ENCODE measurements at regions not wholly inside any gene's neighbourhood (a gene's known extent, or its start where the extent isn't known, plus 50 kb on each side); places are given as distances from the start of the nearest gene placed in this dataset.

- no peaks in the 10 kb centered on the region for H3K79me2 ChIP-seq (ENCODE audit: insufficient read depth, low read length)
- TF ChIP-seq, protein P1, sequence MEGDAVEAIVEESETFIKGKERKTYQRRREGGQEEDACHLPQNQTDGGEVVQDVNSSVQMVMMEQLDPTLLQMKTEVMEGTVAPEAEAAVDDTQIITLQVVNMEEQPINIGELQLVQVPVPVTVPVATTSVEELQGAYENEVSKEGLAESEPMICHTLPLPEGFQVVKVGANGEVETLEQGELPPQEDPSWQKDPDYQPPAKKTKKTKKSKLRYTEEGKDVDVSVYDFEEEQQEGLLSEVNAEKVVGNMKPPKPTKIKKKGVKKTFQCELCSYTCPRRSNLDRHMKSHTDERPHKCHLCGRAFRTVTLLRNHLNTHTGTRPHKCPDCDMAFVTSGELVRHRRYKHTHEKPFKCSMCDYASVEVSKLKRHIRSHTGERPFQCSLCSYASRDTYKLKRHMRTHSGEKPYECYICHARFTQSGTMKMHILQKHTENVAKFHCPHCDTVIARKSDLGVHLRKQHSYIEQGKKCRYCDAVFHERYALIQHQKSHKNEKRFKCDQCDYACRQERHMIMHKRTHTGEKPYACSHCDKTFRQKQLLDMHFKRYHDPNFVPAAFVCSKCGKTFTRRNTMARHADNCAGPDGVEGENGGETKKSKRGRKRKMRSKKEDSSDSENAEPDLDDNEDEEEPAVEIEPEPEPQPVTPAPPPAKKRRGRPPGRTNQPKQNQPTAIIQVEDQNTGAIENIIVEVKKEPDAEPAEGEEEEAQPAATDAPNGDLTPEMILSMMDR (IDR thresholded peaks at IDR 0.05; ENCODE audit: borderline replicate concordance, extremely low read depth, low read length, poor library complexity, severe bottlenecking): no peak
- no peak for TF ChIP-seq EZH2 (IDR thresholded peaks at IDR 0.05; ENCODE audit: borderline replicate concordance, low read depth, low read length, severe bottlenecking)
Measured at GRCh38 chr7:114766041-114766356, 155.9 kb upstream of the MDFIC start.

DNA sequence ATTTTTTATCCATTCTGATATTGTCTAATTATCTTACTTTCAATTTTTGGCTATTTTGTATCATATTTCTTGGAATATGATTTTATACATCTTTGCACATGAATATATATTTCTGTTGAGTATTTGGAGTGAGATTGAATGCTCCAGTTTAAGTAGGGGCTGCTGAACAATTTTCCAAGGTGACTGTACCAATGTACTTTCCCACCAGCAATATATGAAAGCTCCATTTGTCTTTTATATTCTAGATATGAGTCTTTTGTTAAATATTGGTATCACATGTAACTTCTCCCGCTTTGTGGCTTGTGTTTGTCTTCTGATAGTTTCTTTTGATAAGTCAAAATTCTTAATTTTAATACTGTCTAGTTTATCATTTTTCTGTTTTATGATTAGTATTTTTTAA lies 144.6 kb upstream of the MDFIC start:
- no peak for TF ChIP-seq EZH2 (IDR thresholded peaks at IDR 0.05; ENCODE audit: borderline replicate concordance, low read depth, low read length, severe bottlenecking)
- TF ChIP-seq, protein P1 (IDR thresholded peaks at IDR 0.05; ENCODE audit: borderline replicate concordance, extremely low read depth, low read length, poor library complexity, severe bottlenecking): no peak
- Histone ChIP-seq H3K4me1 (ENCODE audit: insufficient read depth, low read length) (no peaks in the 10 kb centered on the region), H3K4me3 (ENCODE audit: low read depth in 1 of 2, low read length in 2 of 2) (no peak overlapping the region), H3K9ac (ENCODE audit: low read depth, low read length) (no peak overlapping the region), H3K4me2 (ENCODE audit: insufficient read depth, low read length) (no peak overlapping the region), H3K36me3 (ENCODE audit: insufficient read depth, low read length) (no peaks in the 10 kb centered on the region), H3K9me3 (ENCODE audit: insufficient read depth, low read length, severe bottlenecking) (no peaks in the 10 kb centered on the region), H3K27me3 (ENCODE audit: insufficient read depth, low read length, poor library complexity) (no peaks in the 10 kb centered on the region), H3K79me2 (ENCODE audit: insufficient read depth, low read length) (no peaks in the 10 kb centered on the region), H2AFZ (ENCODE audit: low read depth, low read length) (no peak overlapping the region), H4K20me1 (ENCODE audit: insufficient read depth, low read length) (no peaks in the 10 kb centered on the region), H3K27ac (ENCODE audit: low read length) (no peak overlapping the region)
- DNase-seq (no peak), ATAC-seq (ENCODE audit: insufficient read depth, low read depth) (no peak)

More at GRCh38 chr7:114766041-114766356, 155.9 kb upstream of the MDFIC start:
- H3K27me3 ChIP-seq (ENCODE audit: insufficient read depth, low read length, poor library complexity): no peaks in the 10 kb centered on the region
- no peak overlapping the region for H3K4me2 ChIP-seq (ENCODE audit: insufficient read depth, low read length)
- no peaks in the 10 kb centered on the region for H3K36me3 ChIP-seq (ENCODE audit: insufficient read depth, low read length)
- H3K4me3 ChIP-seq (ENCODE audit: low read depth in 1 of 2, low read length in 2 of 2): no peak overlapping the region
- DNase-seq (no peak), ATAC-seq (ENCODE audit: insufficient read depth, low read depth) (no peak)
- no peak overlapping the region for H2AFZ ChIP-seq (ENCODE audit: low read depth, low read length)
- H3K9me3 ChIP-seq (ENCODE audit: insufficient read depth, low read length, severe bottlenecking): no peaks in the 10 kb centered on the region
- no peaks in the 10 kb centered on the region for H4K20me1 ChIP-seq (ENCODE audit: insufficient read depth, low read length)
- no peak overlapping the region for H3K9ac ChIP-seq (ENCODE audit: low read depth, low read length)
- no peaks in the 10 kb centered on the region for H3K4me1 ChIP-seq (ENCODE audit: insufficient read depth, low read length)
- no peak overlapping the region for H3K27ac ChIP-seq (ENCODE audit: low read length)

DNA sequence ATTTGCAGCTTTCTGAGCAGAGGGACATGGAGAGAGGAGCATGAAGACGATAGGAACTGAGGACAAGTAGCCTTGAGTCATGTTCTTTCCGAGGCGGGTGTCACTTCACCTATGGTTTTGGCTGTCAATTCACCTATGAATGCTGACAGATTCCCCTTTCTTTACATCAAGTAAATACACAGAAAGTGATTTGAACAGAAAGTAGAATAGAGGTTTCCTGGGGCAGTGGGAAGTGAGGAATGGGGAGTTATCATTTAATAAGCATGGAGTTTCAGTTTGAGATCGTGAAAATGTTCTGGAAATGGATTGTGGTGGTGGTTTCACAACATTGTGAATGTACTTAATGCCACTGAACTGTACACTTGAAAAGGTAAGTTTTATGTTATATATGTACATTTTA lies 138.4 kb upstream of the MDFIC start:
- H2AFZ ChIP-seq (ENCODE audit: low read depth, low read length): no peak overlapping the region
- DNase-seq: no peak
- no peaks in the 10 kb centered on the region for H4K20me1 ChIP-seq (ENCODE audit: insufficient read depth, low read length)
- no peaks in the 10 kb centered on the region for H3K36me3 ChIP-seq (ENCODE audit: insufficient read depth, low read length)
- no peaks in the 10 kb centered on the region for H3K27me3 ChIP-seq (ENCODE audit: insufficient read depth, low read length, poor library complexity)
- H3K4me1 ChIP-seq (ENCODE audit: insufficient read depth, low read length): no peaks in the 10 kb centered on the region
- TF ChIP-seq, protein P1 (IDR thresholded peaks at IDR 0.05; ENCODE audit: borderline replicate concordance, extremely low read depth, low read length, poor library complexity, severe bottlenecking): no peak
- no peak for TF ChIP-seq EZH2 (IDR thresholded peaks at IDR 0.05; ENCODE audit: borderline replicate concordance, low read depth, low read length, severe bottlenecking)
- H3K9ac ChIP-seq (ENCODE audit: low read depth, low read length): no peak overlapping the region
- H3K27ac ChIP-seq (ENCODE audit: low read length): no peak overlapping the region
- no peaks in the 10 kb centered on the region for H3K79me2 ChIP-seq (ENCODE audit: insufficient read depth, low read length)
- H3K4me3 ChIP-seq (ENCODE audit: low read depth in 1 of 2, low read length in 2 of 2): no peak overlapping the region
- H3K4me2 ChIP-seq (ENCODE audit: insufficient read depth, low read length): no peak overlapping the region
- no peak for ATAC-seq (ENCODE audit: insufficient read depth, low read depth)
- H3K9me3 ChIP-seq (ENCODE audit: insufficient read depth, low read length, severe bottlenecking): no peaks in the 10 kb centered on the region

DNA sequence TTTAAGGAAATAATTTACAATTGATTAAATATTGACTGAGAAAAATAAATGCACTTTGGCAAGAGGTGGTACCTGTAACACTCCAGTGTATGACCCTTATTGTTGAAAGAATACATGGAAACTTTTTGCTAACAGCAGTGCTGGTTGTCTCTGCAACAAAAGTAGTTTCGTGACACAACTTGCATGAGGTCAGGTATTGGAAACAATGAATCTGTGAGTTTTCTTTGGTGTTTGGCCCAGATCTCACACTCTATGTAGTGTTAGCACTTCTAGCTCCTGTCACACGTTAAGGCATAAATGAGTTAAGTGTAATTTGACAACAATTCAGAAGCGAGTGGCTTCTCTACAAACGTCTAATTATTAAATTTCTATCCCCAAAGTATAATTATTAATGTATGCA lies 137.7 kb upstream of the MDFIC start:
- no peaks in the 10 kb centered on the region for H3K4me1 ChIP-seq (ENCODE audit: insufficient read depth, low read length)
- H3K9me3 ChIP-seq (ENCODE audit: insufficient read depth, low read length, severe bottlenecking): no peaks in the 10 kb centered on the region
- no peak overlapping the region for H3K4me3 ChIP-seq (ENCODE audit: low read depth in 1 of 2, low read length in 2 of 2)
- no peak for DNase-seq
- no peak overlapping the region for H3K27ac ChIP-seq (ENCODE audit: low read length)
- ATAC-seq (ENCODE audit: insufficient read depth, low read depth): no peak
- H3K27me3 ChIP-seq (ENCODE audit: insufficient read depth, low read length, poor library complexity): no peaks in the 10 kb centered on the region
- H3K79me2 ChIP-seq (ENCODE audit: insufficient read depth, low read length): no peaks in the 10 kb centered on the region
- no peaks in the 10 kb centered on the region for H3K36me3 ChIP-seq (ENCODE audit: insufficient read depth, low read length)
- TF ChIP-seq EZH2 (IDR thresholded peaks at IDR 0.05; ENCODE audit: borderline replicate concordance, low read depth, low read length, severe bottlenecking): no peak
- TF ChIP-seq, protein P1 (IDR thresholded peaks at IDR 0.05; ENCODE audit: borderline replicate concordance, extremely low read depth, low read length, poor library complexity, severe bottlenecking): no peak
- no peak overlapping the region for H3K9ac ChIP-seq (ENCODE audit: low read depth, low read length)
- no peak overlapping the region for H2AFZ ChIP-seq (ENCODE audit: low read depth, low read length)
- no peak overlapping the region for H3K4me2 ChIP-seq (ENCODE audit: insufficient read depth, low read length)
- H4K20me1 ChIP-seq (ENCODE audit: insufficient read depth, low read length): no peaks in the 10 kb centered on the region

All from DND-41 (cell line).